HCT116 (cell line): ENCODE measurements at regions not wholly inside any gene's neighbourhood (a gene's known extent, or its start where the extent isn't known, plus 50 kb on each side); places are given as distances from the start of the nearest gene placed in this dataset.
A peak's percentile ranks its signal among the peaks of the same experiment; 100 is the strongest.

Experiments
- ATAC-seq: fragments of 200-7000 bp; cut with Tn5 transposase; 2 replicates; pipeline ENCODE4 v1.9.1; 2020; ENCODE audit warnings: mild to moderate bottlenecking, moderate library complexity
- BruUV-seq: library from RNA; stranded (reverse); fragments of 400-500 nt; replicated peaks from 2 replicates; lab custom pipeline; 2021; lab: Mats Ljungman, UMichigan
- CTCF ChIA-PET: fragments of 300-600 bp; sonication (Branson Sonifier 250); formaldehyde crosslinking; loops from one replicate; lab custom pipeline; 2021; ENCODE audit warnings: antibody characterized with exemption; lab: Charles Lee
- POLR2A ChIA-PET: fragments of 300-600, 350-600 bp; sonication (Branson Sonifier 250); formaldehyde crosslinking; loops from one replicate; lab custom pipeline; 2021; ENCODE audit warnings: antibody characterized with exemption; lab: Charles Lee
- RAD21 ChIA-PET, 2 experiments: fragments of 300-600 bp; sonication (Branson Sonifier 250); formaldehyde crosslinking; loops; one replicate each; lab custom pipeline; 2023; ENCODE audit warnings: low total read pairs in 2 of 2; ENCODE audit not compliant: uncharacterized antibody in 2 of 2, unreplicated experiment in 2 of 2, low non-redundant PET in 1 of 2; lab: Charles Lee
- DNase-seq: peaks from one replicate; pipeline ENCODE4 v3.0.0-alpha.2; 2010; ENCODE audit warnings: low read depth, low spot score
- H2AFZ ChIP-seq: fragments of 200-600 bp; shearing (Covaris generic), sonication (generic); 2 replicates; pipeline ENCODE4 v1.6.1; 2017; ENCODE audit warnings: low read depth, mixed run types, mixed read lengths, antibody characterized with exemption, low read length; ENCODE audit not compliant: poor library complexity, severe bottlenecking
- H3K27ac ChIP-seq: 2 replicates; pipeline ENCODE4 v1.5.1; 2012; ENCODE audit warnings: low read depth, low read length
- H3K27me3 ChIP-seq: fragments of 200-600 bp; sonication (generic); 2 replicates; pipeline ENCODE4 v1.6.1; 2016; ENCODE audit warnings: mixed run types, low read length, mixed read lengths; ENCODE audit not compliant: insufficient read depth
- H3K36me3 ChIP-seq, 2 experiments: fragments of 200-500 bp in 1 of 2; fragments of 200-600 bp in 1 of 2; sonication (Bioruptor generic) in 1 of 2; sonication (generic) in 1 of 2; 2 replicates each; pipeline versions ENCODE4 v1.5.1 to v1.6.1; 2014 to 2016; ENCODE audit warnings: low read length in 2 of 2, inconsistent platforms in 1 of 2, mixed read lengths in 1 of 2, mixed run types in 1 of 2; ENCODE audit not compliant: insufficient read depth in 2 of 2, control insufficient read depth in 1 of 2
- H3K4me1 ChIP-seq, 2 experiments: fragments of 200-600 bp in 1 of 2; sonication (generic) in 1 of 2; 2 replicates each; pipeline versions ENCODE4 v1.5.1 to v1.6.1; 2012 to 2017; ENCODE audit warnings: low read length in 2 of 2, inconsistent platforms in 1 of 2, mild to moderate bottlenecking in 1 of 2, mixed read lengths in 1 of 2, mixed run types in 1 of 2, moderate library complexity in 1 of 2; ENCODE audit not compliant: insufficient read depth in 2 of 2, control insufficient read depth in 1 of 2
- H3K4me2 ChIP-seq: fragments of 200-600 bp; sonication (generic); 2 replicates; pipeline ENCODE4 v1.6.1; 2017; ENCODE audit warnings: mixed run types, low read length, mixed read lengths
- H3K4me3 ChIP-seq, 2 experiments: fragments of 200-600 bp in 1 of 2; sonication (generic) in 1 of 2; replicated peaks in 1 of 2; 2 replicates each; pipeline ENCODE4 v1.5.1; 2011 to 2016; ENCODE audit warnings: low read length in 2 of 2, control low read depth in 1 of 2, low read depth in 1 of 2, mild to moderate bottlenecking in 1 of 2, mixed read lengths in 1 of 2, mixed run types in 1 of 2
- H3K79me2 ChIP-seq: fragments of 200-600 bp; sonication (generic); 2 replicates; pipeline ENCODE4 v1.6.1; 2017; ENCODE audit warnings: mild to moderate bottlenecking, mixed run types, low read length, moderate library complexity, mixed read lengths; ENCODE audit not compliant: insufficient read depth
- H3K9ac ChIP-seq: fragments of 200-600 bp; sonication (generic); 2 replicates; pipeline ENCODE4 v1.6.1; 2016; ENCODE audit warnings: low read length, mixed read lengths
- H3K9me2 ChIP-seq: fragments of 200-600 bp; sonication (generic), shearing (Covaris generic); 2 replicates; pipeline ENCODE4 v1.6.1; 2017; ENCODE audit warnings: mixed run types, mild to moderate bottlenecking, moderate library complexity; ENCODE audit not compliant: insufficient read depth
- H3K9me3 ChIP-seq, 2 experiments: fragments of 200-500 bp in 1 of 2; fragments of 200-600 bp in 1 of 2; sonication (Bioruptor generic) in 1 of 2; sonication (generic) in 1 of 2; 2 replicates each; pipeline ENCODE4 v1.6.1; 2014 to 2017; ENCODE audit warnings: low read length in 2 of 2, mixed read lengths in 2 of 2, inconsistent platforms in 1 of 2, low read depth in 1 of 2, mild to moderate bottlenecking in 1 of 2, mixed run types in 1 of 2, moderate library complexity in 1 of 2; ENCODE audit not compliant: control insufficient read depth in 1 of 2, insufficient read depth in 1 of 2
- H4K20me1 ChIP-seq: fragments of 200-600 bp; sonication (generic), shearing (Covaris generic); 2 replicates; pipeline ENCODE4 v1.6.1; 2017; ENCODE audit warnings: mixed run types, mild to moderate bottlenecking, moderate library complexity; ENCODE audit not compliant: insufficient read depth
- CBX3 ChIP-seq: IDR thresholded peaks from 2 replicates; pipeline ENCODE4 v1.6.1; 2012; ENCODE audit warnings: low read depth
- CEBPB ChIP-seq: IDR thresholded peaks from 2 replicates; pipeline ENCODE4 v1.6.1; 2012; ENCODE audit warnings: low read depth
- EGR1 ChIP-seq: IDR thresholded peaks from 2 replicates; pipeline ENCODE4 v1.6.1; 2012; ENCODE audit warnings: low read depth
- ELF1 ChIP-seq: IDR thresholded peaks from 2 replicates; pipeline ENCODE4 v1.6.1; 2012; ENCODE audit warnings: low read depth, borderline replicate concordance
- EZH2 ChIP-seq: fragments of 200-600 bp; sonication (generic); IDR thresholded peaks from 2 replicates; pipeline ENCODE4 v1.6.1; 2017; ENCODE audit warnings: antibody characterized with exemption, mixed run types
- EZH2phosphoT487 ChIP-seq: fragments of 200-600 bp; IDR thresholded peaks from 2 replicates; pipeline ENCODE4 v1.6.1; 2018; ENCODE audit warnings: antibody characterized with exemption, borderline replicate concordance
- FOSL1 ChIP-seq: IDR thresholded peaks from 2 replicates; pipeline ENCODE4 v1.6.1; 2012; ENCODE audit warnings: low read depth
- JUND ChIP-seq: IDR thresholded peaks from 2 replicates; pipeline ENCODE4 v1.6.1; 2012
- MAX ChIP-seq: IDR thresholded peaks from 2 replicates; pipeline ENCODE4 v1.6.1; 2012
- POLR2A ChIP-seq: IDR thresholded peaks from 2 replicates; pipeline ENCODE4 v1.7.0; 2011; ENCODE audit warnings: borderline replicate concordance; ENCODE audit not compliant: insufficient read depth, insufficient read length; ENCODE audit errors: extremely low read depth
- POLR2AphosphoS5 ChIP-seq: IDR thresholded peaks from 2 replicates; pipeline ENCODE4 v1.6.1; 2011; ENCODE audit warnings: mild to moderate bottlenecking, low read depth, low read length, moderate library complexity
- RAD21 ChIP-seq: IDR thresholded peaks from 2 replicates; pipeline ENCODE4 v1.6.1; 2012; ENCODE audit warnings: low read depth, mild to moderate bottlenecking
- REST ChIP-seq: IDR thresholded peaks from 2 replicates; pipeline ENCODE4 v1.6.1; 2012; ENCODE audit warnings: low read depth
- SP1 ChIP-seq: IDR thresholded peaks from 2 replicates; pipeline ENCODE4 v1.6.1; 2012; ENCODE audit warnings: low read depth
- SRF ChIP-seq: IDR thresholded peaks from 2 replicates; pipeline ENCODE4 v1.6.1; 2012; ENCODE audit warnings: low read depth
- TCF7L2 ChIP-seq: IDR thresholded peaks from 2 replicates; pipeline ENCODE4 v1.7.0; 2011; ENCODE audit warnings: borderline replicate concordance, inconsistent platforms; ENCODE audit not compliant: insufficient read depth, insufficient read length; ENCODE audit errors: extremely low read depth
- YY1 ChIP-seq: IDR thresholded peaks from 2 replicates; pipeline ENCODE4 v1.6.1; 2011; ENCODE audit warnings: low read length, low read depth, moderate library complexity, mild to moderate bottlenecking; ENCODE audit not compliant: insufficient replicate concordance; ENCODE audit errors: extremely low read depth
- ZFX ChIP-seq: fragments of 450-650 bp; IDR thresholded peaks from 2 replicates; pipeline ENCODE4 v1.6.1; 2017
- ZNF274 ChIP-seq: fragments of 200-500 bp; sonication (Bioruptor generic); IDR thresholded peaks from 2 replicates; pipeline ENCODE4 v1.6.1; 2014; ENCODE audit warnings: mild to moderate bottlenecking, low read depth, low read length, inconsistent platforms
- intact Hi-C: fragments of 100-400 bp; cut with micrococcal nuclease; formaldehyde crosslinking; loops from 2 replicates; pipeline ENCODE4 v1.10.0; 2022
- TF ChIP-seq, protein P1 (sequence below): IDR thresholded peaks from 2 replicates; pipeline ENCODE4 v1.6.1; 2011; ENCODE audit warnings: mild to moderate bottlenecking, low read length, moderate library complexity; ENCODE audit not compliant: insufficient replicate concordance; ENCODE audit errors: extremely low read depth
- TF ChIP-seq, protein P2 (sequence below): IDR thresholded peaks from 2 replicates; pipeline ENCODE4 v1.6.1; 2012

DNA sequence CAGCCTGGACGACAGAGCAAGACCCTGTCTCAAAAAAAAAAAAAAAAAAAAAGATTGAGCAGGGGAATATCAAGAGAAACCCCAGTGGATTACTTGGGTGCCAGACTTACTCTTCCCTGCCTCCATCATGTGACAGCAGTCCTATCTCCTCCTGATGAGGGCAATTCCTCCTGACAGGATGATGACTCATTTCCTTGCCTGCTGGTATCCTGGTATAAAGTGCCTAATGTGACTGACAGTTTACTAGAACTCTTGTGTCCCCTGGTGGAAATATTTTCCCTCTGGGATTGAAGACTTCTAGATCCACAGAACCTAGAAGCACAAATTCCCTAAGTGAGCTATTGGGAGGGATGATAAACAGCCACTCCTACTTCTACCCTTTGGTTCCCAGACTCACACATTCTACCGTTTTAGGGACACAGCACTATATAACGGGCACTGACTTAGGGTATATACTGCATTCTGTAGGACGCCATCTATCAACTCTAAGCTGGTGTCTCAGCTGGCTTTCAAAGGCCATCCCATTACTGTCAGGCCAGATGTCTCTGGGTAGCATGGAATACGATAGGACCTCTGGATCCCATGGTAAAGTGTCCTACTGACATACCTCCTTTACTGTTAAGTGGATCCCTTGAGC is 114.6 kb upstream of the MED13 start:
- RAD21 ChIA-PET = interaction anchor here (0.7 to 2.2 kb wide), 3 partner anchors 70 to 118 kb away, joined by 4 to 11 read pairs (median 4); no protein-coding TSS in a partner anchor
- peak overlapping the region; percentile 94 for H2AFZ ChIP-seq
- H4K20me1 ChIP-seq = no peaks in the 10 kb centered on the region
- CTCF ChIA-PET = interaction anchor here (0.6 to 1.6 kb wide), 4 partner anchors 12 to 70 kb away, joined by 3 to 13 read pairs (median 3); no protein-coding TSS in a partner anchor
- no peaks in the 10 kb centered on the region for H3K79me2 ChIP-seq
- no TSS peak for BruUV-seq
- peak overlapping the region; percentile 62 for H3K4me2 ChIP-seq
- ATAC-seq (peak; percentile 95), DNase-seq (peak; percentile 88)
- peak overlapping the region in 1 of 2 experiments; percentile 7; a peak in 1 of 4 replicates for H3K4me3 ChIP-seq
- H3K4me1 ChIP-seq = peaks cover 17 to 21% of the 10 kb centered on the region in 2 experiments
- intact Hi-C loops = no loop called here
- POLR2A ChIA-PET = no interaction called here
- no peaks in the 10 kb centered on the region for H3K27me3 ChIP-seq
- H3K9ac ChIP-seq = no peak overlapping the region
- H3K9me3 ChIP-seq = peaks cover 5 to 12% of the 10 kb centered on the region in 2 experiments; a peak in 3 of 4 replicates
- no peaks in the 10 kb centered on the region for H3K9me2 ChIP-seq
- 0 out of 4 replicates have a peak, but pooled peaks cover 0 to 6% of the 10 kb centered on the region in 2 experiments for H3K36me3 ChIP-seq
- H3K27ac ChIP-seq = peak overlapping the region; percentile 9
- peak; percentile 59 for TF ChIP-seq MAX
- TF ChIP-seq EGR1 = no peak
- no peak for TF ChIP-seq CEBPB
- TF ChIP-seq JUND = peak; percentile 92
- no peak for TF ChIP-seq ELF1
- no peak for TF ChIP-seq TCF7L2
- TF ChIP-seq, protein P1, sequence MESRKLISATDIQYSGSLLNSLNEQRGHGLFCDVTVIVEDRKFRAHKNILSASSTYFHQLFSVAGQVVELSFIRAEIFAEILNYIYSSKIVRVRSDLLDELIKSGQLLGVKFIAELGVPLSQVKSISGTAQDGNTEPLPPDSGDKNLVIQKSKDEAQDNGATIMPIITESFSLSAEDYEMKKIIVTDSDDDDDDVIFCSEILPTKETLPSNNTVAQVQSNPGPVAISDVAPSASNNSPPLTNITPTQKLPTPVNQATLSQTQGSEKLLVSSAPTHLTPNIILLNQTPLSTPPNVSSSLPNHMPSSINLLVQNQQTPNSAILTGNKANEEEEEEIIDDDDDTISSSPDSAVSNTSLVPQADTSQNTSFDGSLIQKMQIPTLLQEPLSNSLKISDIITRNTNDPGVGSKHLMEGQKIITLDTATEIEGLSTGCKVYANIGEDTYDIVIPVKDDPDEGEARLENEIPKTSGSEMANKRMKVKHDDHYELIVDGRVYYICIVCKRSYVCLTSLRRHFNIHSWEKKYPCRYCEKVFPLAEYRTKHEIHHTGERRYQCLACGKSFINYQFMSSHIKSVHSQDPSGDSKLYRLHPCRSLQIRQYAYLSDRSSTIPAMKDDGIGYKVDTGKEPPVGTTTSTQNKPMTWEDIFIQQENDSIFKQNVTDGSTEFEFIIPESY = no peak
- no peak for TF ChIP-seq ZFX
- TF ChIP-seq EZH2phosphoT487 = no peak
- TF ChIP-seq ZNF274 = no peak
- TF ChIP-seq CBX3 = peak; percentile 83; the same call in 1 of the 2 replicates
- TF ChIP-seq FOSL1 = peak; percentile 92
- no peak; the same call in 1 of the 2 replicates for TF ChIP-seq SRF
- TF ChIP-seq POLR2AphosphoS5 = peak; percentile 45; the same call in 1 of the 2 replicates
- TF ChIP-seq EZH2 = no peak
- TF ChIP-seq YY1 = no peak
- no peak for TF ChIP-seq POLR2A
- TF ChIP-seq SP1 = peak; percentile 65
- peak; percentile 88 for TF ChIP-seq RAD21
- TF ChIP-seq, protein P2, sequence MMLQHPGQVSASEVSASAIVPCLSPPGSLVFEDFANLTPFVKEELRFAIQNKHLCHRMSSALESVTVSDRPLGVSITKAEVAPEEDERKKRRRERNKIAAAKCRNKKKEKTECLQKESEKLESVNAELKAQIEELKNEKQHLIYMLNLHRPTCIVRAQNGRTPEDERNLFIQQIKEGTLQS = no peak
- no peak for TF ChIP-seq REST
